Caco-2 (cell line): ENCODE measurements at regions not wholly inside any gene's neighbourhood (a gene's known extent, or its start where the extent isn't known, plus 50 kb on each side); places are given as distances from the start of the nearest gene placed in this dataset.

ENCODE experiments used
- BruUV-seq: library from RNA; stranded (reverse); fragments of 400-500 nt; replicated peaks from 2 replicates; lab custom pipeline; 2021; lab: Mats Ljungman, UMichigan
- CTCF ChIA-PET: fragments of 300-600 bp; sonication (Branson Sonifier 250); formaldehyde crosslinking; loops from one replicate; lab custom pipeline; 2022; ENCODE audit warnings: antibody characterized with exemption; lab: Charles Lee
- POLR2A ChIA-PET: fragments of 300-600 bp; sonication (Branson Sonifier 250); formaldehyde crosslinking; loops from one replicate; lab custom pipeline; 2022; ENCODE audit warnings: antibody characterized with exemption; lab: Charles Lee
- DNase-seq, 2 experiments: peaks; one replicate each; pipeline versions ENCODE4 v3.0.0 to v3.0.0-alpha.2; 2020 to 2022
- H3K27me3 ChIP-seq: replicated peaks from 2 replicates; pipeline ENCODE4 v1.6.0; 2011; ENCODE audit warnings: low read length; ENCODE audit not compliant: control insufficient read depth, insufficient read depth
- H3K36me3 ChIP-seq: 2 replicates; pipeline ENCODE4 v1.5.1; 2011; ENCODE audit warnings: low read length; ENCODE audit not compliant: control insufficient read depth, insufficient read depth
- H3K4me1 ChIP-seq: fragments of 250-450 bp; sonication (Bioruptor Pico); 2 replicates; pipeline ENCODE4 v1.5.1; 2020; ENCODE audit warnings: mild to moderate bottlenecking
- H3K4me3 ChIP-seq: 2 replicates; pipeline ENCODE4 v1.5.1; 2011; ENCODE audit warnings: low read depth, mild to moderate bottlenecking, control low read depth, low read length
- H3K9me3 ChIP-seq: fragments of 250-450 bp; sonication (Bioruptor Pico); 2 replicates; pipeline ENCODE4 v1.5.1; 2020; ENCODE audit warnings: mild to moderate bottlenecking, moderate library complexity
- H3K27ac Mint-ChIP-seq: one replicate; pipeline ENCODE4 v1.8.0; 2022; ENCODE audit warnings: mixed read lengths; ENCODE audit not compliant: unreplicated experiment
- H3K27me3 Mint-ChIP-seq: one replicate; pipeline ENCODE4 v1.8.0; 2022; ENCODE audit warnings: mixed read lengths; ENCODE audit not compliant: insufficient read depth, unreplicated experiment
- H3K36me3 Mint-ChIP-seq: one replicate; pipeline ENCODE4 v1.8.0; 2022; ENCODE audit warnings: mild to moderate bottlenecking, mixed read lengths; ENCODE audit not compliant: insufficient read depth, unreplicated experiment
- H3K4me1 Mint-ChIP-seq: one replicate; pipeline ENCODE4 v1.8.0; 2022; ENCODE audit warnings: low read depth, mixed read lengths; ENCODE audit not compliant: unreplicated experiment
- H3K4me3 Mint-ChIP-seq: one replicate; pipeline ENCODE4 v1.8.0; 2022; ENCODE audit warnings: mild to moderate bottlenecking, moderate library complexity, mixed read lengths; ENCODE audit not compliant: unreplicated experiment
- H3K9me3 Mint-ChIP-seq: one replicate; pipeline ENCODE4 v1.8.0; 2022; ENCODE audit warnings: mixed read lengths; ENCODE audit not compliant: unreplicated experiment
- intact Hi-C: fragments of 100-400 bp; cut with micrococcal nuclease; formaldehyde crosslinking; loops from one replicate; pipeline ENCODE4 v1.10.0; 2022; ENCODE audit not compliant: unreplicated experiment
- TF ChIP-seq, protein P1 (sequence below), 2 experiments: fragments of 200-600 bp in 1 of 2; IDR thresholded peaks; 1 replicate in 1 of 2; 2 replicates in 1 of 2; pipeline versions ENCODE4 v1.5.1 to v1.8.0; 2011 to 2022; ENCODE audit warnings: antibody characterized with exemption in 1 of 2, control low read depth in 1 of 2, inconsistent platforms in 1 of 2, low read depth in 1 of 2, low read length in 1 of 2, mild to moderate bottlenecking in 1 of 2, moderate library complexity in 1 of 2; ENCODE audit not compliant: insufficient read depth in 1 of 2, severe bottlenecking in 1 of 2, unreplicated experiment in 1 of 2

DNA sequence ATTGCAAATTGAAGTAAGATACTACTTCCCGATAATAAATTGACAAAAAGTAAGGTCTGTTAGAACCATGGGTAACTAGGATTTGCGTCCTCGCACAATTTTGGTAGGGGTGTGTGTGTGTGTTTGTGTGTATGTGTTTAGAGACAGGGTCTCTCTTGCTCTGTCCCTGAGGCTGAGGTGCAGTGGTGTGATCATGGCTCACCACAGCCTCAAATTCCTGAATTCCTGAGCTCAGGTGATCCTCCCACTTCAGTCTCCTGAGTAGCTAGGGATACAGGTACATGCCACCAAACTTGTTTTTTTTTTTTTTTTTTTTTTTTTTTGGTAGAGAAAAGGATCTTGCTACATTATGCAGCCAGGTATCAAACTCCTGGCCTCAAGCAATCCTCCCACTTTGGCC is 209.2 kb upstream of the ESRRG start:
- H3K27me3 Mint-ChIP-seq, result no peaks in the 10 kb centered on the region
- no TSS peak for BruUV-seq
- Histone ChIP-seq H3K27me3 (no peaks in the 10 kb centered on the region), H3K9me3 (no peaks in the 10 kb centered on the region), H3K36me3 (no peaks in the 10 kb centered on the region), H3K4me1 (0 out of 2 replicates have a peak, but pooled peaks cover under 1% of the 10 kb centered on the region), H3K4me3 (no peak overlapping the region)
- ChIA-PET CTCF (interaction anchor here (0.6 kb wide), 1 partner anchor 209 kb away, joined by 3 read pairs; the partner anchor contains the start of gene ESRRG), POLR2A (no interaction called here)
- DNase-seq, result no peak
- no peaks in the 10 kb centered on the region for H3K9me3 Mint-ChIP-seq
- H3K4me1 Mint-ChIP-seq, result peaks cover 5% of the 10 kb centered on the region
- TF ChIP-seq, protein P1, sequence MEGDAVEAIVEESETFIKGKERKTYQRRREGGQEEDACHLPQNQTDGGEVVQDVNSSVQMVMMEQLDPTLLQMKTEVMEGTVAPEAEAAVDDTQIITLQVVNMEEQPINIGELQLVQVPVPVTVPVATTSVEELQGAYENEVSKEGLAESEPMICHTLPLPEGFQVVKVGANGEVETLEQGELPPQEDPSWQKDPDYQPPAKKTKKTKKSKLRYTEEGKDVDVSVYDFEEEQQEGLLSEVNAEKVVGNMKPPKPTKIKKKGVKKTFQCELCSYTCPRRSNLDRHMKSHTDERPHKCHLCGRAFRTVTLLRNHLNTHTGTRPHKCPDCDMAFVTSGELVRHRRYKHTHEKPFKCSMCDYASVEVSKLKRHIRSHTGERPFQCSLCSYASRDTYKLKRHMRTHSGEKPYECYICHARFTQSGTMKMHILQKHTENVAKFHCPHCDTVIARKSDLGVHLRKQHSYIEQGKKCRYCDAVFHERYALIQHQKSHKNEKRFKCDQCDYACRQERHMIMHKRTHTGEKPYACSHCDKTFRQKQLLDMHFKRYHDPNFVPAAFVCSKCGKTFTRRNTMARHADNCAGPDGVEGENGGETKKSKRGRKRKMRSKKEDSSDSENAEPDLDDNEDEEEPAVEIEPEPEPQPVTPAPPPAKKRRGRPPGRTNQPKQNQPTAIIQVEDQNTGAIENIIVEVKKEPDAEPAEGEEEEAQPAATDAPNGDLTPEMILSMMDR (IDR thresholded peaks at IDR 0.05; ENCODE audit: insufficient read depth in 1 of 2, low read depth in 1 of 2, low read length in 1 of 2, severe bottlenecking in 1 of 2, unreplicated experiment in 1 of 2), result no peak
- H3K36me3 Mint-ChIP-seq, result no peaks in the 10 kb centered on the region
- H3K4me3 Mint-ChIP-seq, result no peak overlapping the region
- intact Hi-C loops, result no loop called here
- no peak overlapping the region for H3K27ac Mint-ChIP-seq

DNA sequence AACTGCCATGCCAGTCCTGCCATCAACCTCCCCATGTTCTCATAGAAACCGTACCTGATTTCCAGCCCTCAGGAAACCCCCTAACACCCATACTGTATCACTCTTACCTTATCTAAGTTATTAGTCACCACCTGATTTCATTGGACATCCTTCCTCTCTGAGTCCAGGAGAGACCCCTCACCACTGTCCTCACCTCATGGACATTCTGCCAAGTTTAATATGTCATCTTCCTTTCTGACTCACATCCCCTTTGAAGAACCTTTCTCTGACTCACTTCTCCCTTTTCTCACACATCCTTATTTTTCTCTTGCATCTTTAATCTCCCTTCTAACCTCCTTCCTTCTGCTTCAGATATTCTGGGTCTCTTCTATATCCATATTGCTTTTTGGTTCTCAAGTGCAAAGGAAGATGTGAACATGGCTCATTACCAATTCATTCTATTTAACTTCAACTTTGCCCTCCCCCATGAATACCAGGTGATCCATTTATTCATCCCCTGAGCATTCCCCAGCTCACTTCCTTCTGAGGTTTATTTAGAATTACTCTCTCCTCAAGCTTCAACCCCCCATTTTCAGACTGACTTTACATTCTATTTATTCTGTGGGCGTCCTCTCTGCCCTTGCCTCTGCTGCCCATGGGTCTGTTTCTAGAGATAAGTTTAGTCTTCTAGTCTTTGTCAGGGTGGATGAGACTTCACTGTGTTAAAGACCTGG is 206.8 kb upstream of the ESRRG start:
- Histone ChIP-seq H3K9me3 (no peaks in the 10 kb centered on the region), H3K4me1 (0 out of 2 replicates have a peak, but pooled peaks cover 3% of the 10 kb centered on the region), H3K4me3 (no peak overlapping the region), H3K36me3 (no peaks in the 10 kb centered on the region), H3K27me3 (no peaks in the 10 kb centered on the region)
- no peak overlapping the region for H3K4me3 Mint-ChIP-seq
- intact Hi-C loops, result no loop called here
- no peaks in the 10 kb centered on the region for H3K9me3 Mint-ChIP-seq
- BruUV-seq, result no TSS peak
- ChIA-PET POLR2A (no interaction called here), CTCF (no interaction called here)
- no peaks in the 10 kb centered on the region for H3K36me3 Mint-ChIP-seq
- peaks cover 8% of the 10 kb centered on the region for H3K4me1 Mint-ChIP-seq
- H3K27ac Mint-ChIP-seq, result no peak overlapping the region
- DNase-seq, result no peak
- TF ChIP-seq, protein P1 (IDR thresholded peaks at IDR 0.05; ENCODE audit: insufficient read depth in 1 of 2, low read depth in 1 of 2, low read length in 1 of 2, severe bottlenecking in 1 of 2, unreplicated experiment in 1 of 2), result no peak
- no peaks in the 10 kb centered on the region for H3K27me3 Mint-ChIP-seq

DNA sequence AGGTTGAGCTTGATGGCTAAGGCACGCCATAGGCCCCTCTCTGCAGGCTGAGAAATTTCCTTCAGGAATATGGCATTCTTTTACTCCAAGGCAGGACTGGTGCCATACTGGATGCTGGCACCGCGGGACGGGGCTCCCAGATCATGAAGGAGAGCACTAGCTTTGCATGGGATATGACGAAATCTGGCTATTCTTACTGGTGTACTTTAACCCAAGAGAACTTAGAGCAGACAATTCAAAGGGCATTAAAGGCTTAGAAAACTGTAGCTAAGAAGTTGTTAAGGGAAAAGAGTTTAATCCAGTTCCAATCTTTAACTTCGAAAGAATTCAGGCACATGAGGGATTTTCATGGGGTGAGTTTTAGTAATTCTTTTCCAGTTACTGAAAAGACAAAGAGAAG is 204.4 kb upstream of the ESRRG start:
- intact Hi-C loops, result no loop called here
- Histone ChIP-seq H3K9me3 (no peaks in the 10 kb centered on the region), H3K36me3 (no peaks in the 10 kb centered on the region), H3K4me3 (no peak overlapping the region), H3K27me3 (no peaks in the 10 kb centered on the region), H3K4me1 (0 out of 2 replicates have a peak, but pooled peaks cover 3% of the 10 kb centered on the region)
- Mint-ChIP-seq H3K27ac (no peak overlapping the region), H3K36me3 (no peaks in the 10 kb centered on the region), H3K9me3 (no peaks in the 10 kb centered on the region), H3K27me3 (no peaks in the 10 kb centered on the region), H3K4me1 (peaks cover 8% of the 10 kb centered on the region), H3K4me3 (no peak overlapping the region)
- BruUV-seq, result no TSS peak
- TF ChIP-seq, protein P1 (IDR thresholded peaks at IDR 0.05; ENCODE audit: insufficient read depth in 1 of 2, low read depth in 1 of 2, low read length in 1 of 2, severe bottlenecking in 1 of 2, unreplicated experiment in 1 of 2), result no peak
- POLR2A ChIA-PET, result no interaction called here
- CTCF ChIA-PET, result interaction anchor here (1.2 kb wide), 1 partner anchor 23 kb away, joined by 3 read pairs; no protein-coding TSS in a partner anchor
- no peak for DNase-seq
